ENCODE measurements at regions not wholly inside any gene's neighbourhood (a gene's known extent, or its start where the extent isn't known, plus 50 kb on each side); places are given as distances from the start of the nearest gene placed in this dataset.

GRCh38 chr1:55368698-55369097 is 153.5 kb upstream of the USP24 start (continued):
- TF ChIP-seq CHD7 (IDR thresholded peaks at IDR 0.05; ENCODE audit: insufficient replicate concordance, low read length) (no peak), SIRT6 (IDR thresholded peaks at IDR 0.05; ENCODE audit: low read length) (no peak), MAFK (IDR thresholded peaks at IDR 0.05; ENCODE audit: low read depth, low read length) (no peak), RBBP5 (IDR thresholded peaks at IDR 0.05; ENCODE audit: borderline replicate concordance, low read depth, low read length) (no peak), ASH2L (IDR thresholded peaks at IDR 0.05; ENCODE audit: low read length) (no peak)
